MM.1S (cell line): ENCODE measurements at regions not wholly inside any gene's neighbourhood (a gene's known extent, or its start where the extent isn't known, plus 50 kb on each side); places are given as distances from the start of the nearest gene placed in this dataset.

Source experiments
- CTCF ChIP-seq: fragments of 300-600 bp; sonication (generic); IDR thresholded peaks from 2 replicates; pipeline ENCODE4 v1.5.1; 2016; ENCODE audit warnings: antibody characterized with exemption, low read length, mixed read lengths
- EZH2 ChIP-seq: fragments of 300-600 bp; sonication (generic); optimal IDR thresholded peaks from 2 replicates; pipeline ENCODE3; 2017; ENCODE audit warnings: low read depth, mild to moderate bottlenecking, antibody characterized with exemption, low read length, mixed read lengths

GRCh38 chr5:126003309-126003708 is 419.9 kb upstream of the GRAMD2B start:
- TF ChIP-seq EZH2: no peak
- TF ChIP-seq CTCF: no peak
